Astrocyte (in vitro differentiated cells and primary cell): ENCODE measurements at regions not wholly inside any gene's neighbourhood (a gene's known extent, or its start where the extent isn't known, plus 50 kb on each side); places are given as distances from the start of the nearest gene placed in this dataset.
A peak's percentile ranks its signal among the peaks of the same experiment; 100 is the strongest.

Experiments
- DNase-seq: peaks from one replicate; pipeline ENCODE4 v3.0.0-alpha.2; 2010; ENCODE audit warnings: low read depth
- FAIRE-seq: peaks from 2 replicates; lab custom pipeline; 2011; peaks lifted over from hg19 to GRCh38; lab: Jason Lieb, UNC
- H2AFZ ChIP-seq: 2 replicates; pipeline ENCODE4 v1.6.0; 2012; ENCODE audit warnings: low read depth, low read length, inconsistent platforms
- H3K27ac ChIP-seq: 2 replicates; pipeline ENCODE4 v1.5.1; 2011; ENCODE audit warnings: low read depth, low read length, inconsistent platforms
- H3K27me3 ChIP-seq: 2 replicates; pipeline ENCODE4 v1.6.0; 2011; ENCODE audit warnings: low read length, inconsistent platforms; ENCODE audit not compliant: insufficient read depth
- H3K36me3 ChIP-seq: 2 replicates; pipeline ENCODE4 v1.5.1; 2011; ENCODE audit warnings: low read length, inconsistent platforms; ENCODE audit not compliant: insufficient read depth
- H3K4me1 ChIP-seq: 2 replicates; pipeline ENCODE4 v1.5.1; 2011; ENCODE audit warnings: low read length, inconsistent platforms; ENCODE audit not compliant: insufficient read depth
- H3K4me2 ChIP-seq: 2 replicates; pipeline ENCODE4 v1.6.0; 2012; ENCODE audit warnings: low read length, inconsistent platforms
- H3K4me3 ChIP-seq: 2 replicates; pipeline ENCODE4 v1.5.1; 2011; ENCODE audit warnings: low read depth, mild to moderate bottlenecking, low read length, inconsistent platforms; ENCODE audit not compliant: insufficient read depth
- H3K79me2 ChIP-seq: 2 replicates; pipeline ENCODE4 v1.6.0; 2012; ENCODE audit warnings: mild to moderate bottlenecking, low read length, inconsistent platforms; ENCODE audit not compliant: insufficient read depth
- H3K9ac ChIP-seq: 2 replicates; pipeline ENCODE4 v1.6.0; 2012; ENCODE audit warnings: mild to moderate bottlenecking, low read length, inconsistent platforms
- H3K9me3 ChIP-seq: 2 replicates; pipeline ENCODE4 v1.5.1; 2012; ENCODE audit warnings: low read depth, mild to moderate bottlenecking, low read length, inconsistent platforms; ENCODE audit not compliant: insufficient read depth
- H4K20me1 ChIP-seq: 2 replicates; pipeline ENCODE4 v1.6.0; 2012; ENCODE audit warnings: low read length, inconsistent platforms; ENCODE audit not compliant: insufficient read depth
- H3K27ac Mint-ChIP-seq: one replicate; pipeline ENCODE4 v1.8.0; 2021; ENCODE audit warnings: mild to moderate bottlenecking, mixed read lengths; ENCODE audit not compliant: unreplicated experiment
- H3K27me3 Mint-ChIP-seq: one replicate; pipeline ENCODE4 v1.8.0; 2021; ENCODE audit warnings: low read depth, mixed read lengths; ENCODE audit not compliant: unreplicated experiment
- H3K36me3 Mint-ChIP-seq: one replicate; pipeline ENCODE4 v1.8.0; 2021; ENCODE audit warnings: low read depth, mixed read lengths; ENCODE audit not compliant: unreplicated experiment
- H3K4me1 Mint-ChIP-seq: one replicate; pipeline ENCODE4 v1.8.0; 2021; ENCODE audit warnings: low read depth, mixed read lengths; ENCODE audit not compliant: unreplicated experiment
- H3K4me3 Mint-ChIP-seq: one replicate; pipeline ENCODE4 v1.8.0; 2021; ENCODE audit warnings: mild to moderate bottlenecking, moderate library complexity, mixed read lengths; ENCODE audit not compliant: unreplicated experiment
- H3K9me3 Mint-ChIP-seq: one replicate; pipeline ENCODE4 v1.8.0; 2021; ENCODE audit warnings: mild to moderate bottlenecking, mixed read lengths; ENCODE audit not compliant: unreplicated experiment
- EZH2 ChIP-seq: IDR thresholded peaks from 2 replicates; pipeline ENCODE4 v1.6.1; 2012; ENCODE audit warnings: mild to moderate bottlenecking, low read length, inconsistent platforms; ENCODE audit not compliant: insufficient read depth
- TF ChIP-seq, protein P1 (sequence below): IDR thresholded peaks from 2 replicates; pipeline ENCODE4 v1.5.1; 2011; ENCODE audit warnings: low read depth, mild to moderate bottlenecking, inconsistent platforms, low read length, moderate library complexity; ENCODE audit not compliant: insufficient read depth

DNA sequence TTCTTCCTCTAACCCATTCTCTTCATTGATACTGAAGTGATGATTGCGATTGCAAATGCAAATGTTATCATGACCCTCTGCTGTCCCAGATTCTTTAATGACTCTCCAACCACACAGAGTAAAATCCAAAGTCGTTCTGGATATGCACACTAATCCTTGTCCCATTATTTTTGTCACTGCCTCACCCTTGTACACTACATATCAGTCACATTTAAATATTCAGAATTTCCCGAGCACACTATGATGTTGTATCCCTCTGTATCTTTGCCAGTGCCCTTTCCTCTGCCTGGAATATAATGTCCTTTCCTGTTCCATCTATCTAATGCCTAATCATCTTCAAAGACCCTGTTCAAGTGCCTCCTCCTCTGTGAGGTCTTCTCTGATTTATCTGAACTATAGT, 55.4 kb upstream of the MMP13 start:
- Histone ChIP-seq H4K20me1 (no peaks in the 10 kb centered on the region), H3K4me1 (no peaks in the 10 kb centered on the region), H3K36me3 (no peaks in the 10 kb centered on the region), H2AFZ (no peak overlapping the region), H3K27me3 (no peaks in the 10 kb centered on the region), H3K27ac (no peak overlapping the region), H3K4me3 (no peak overlapping the region), H3K4me2 (no peak overlapping the region), H3K79me2 (no peaks in the 10 kb centered on the region), H3K9me3 (no peaks in the 10 kb centered on the region), H3K9ac (no peak overlapping the region)
- no peak for FAIRE-seq
- no peaks in the 10 kb centered on the region for H3K36me3 Mint-ChIP-seq
- H3K4me1 Mint-ChIP-seq = peaks cover 2% of the 10 kb centered on the region
- no peak overlapping the region for H3K27ac Mint-ChIP-seq
- no peak for DNase-seq
- peaks cover 12% of the 10 kb centered on the region for H3K9me3 Mint-ChIP-seq
- TF ChIP-seq, protein P1, sequence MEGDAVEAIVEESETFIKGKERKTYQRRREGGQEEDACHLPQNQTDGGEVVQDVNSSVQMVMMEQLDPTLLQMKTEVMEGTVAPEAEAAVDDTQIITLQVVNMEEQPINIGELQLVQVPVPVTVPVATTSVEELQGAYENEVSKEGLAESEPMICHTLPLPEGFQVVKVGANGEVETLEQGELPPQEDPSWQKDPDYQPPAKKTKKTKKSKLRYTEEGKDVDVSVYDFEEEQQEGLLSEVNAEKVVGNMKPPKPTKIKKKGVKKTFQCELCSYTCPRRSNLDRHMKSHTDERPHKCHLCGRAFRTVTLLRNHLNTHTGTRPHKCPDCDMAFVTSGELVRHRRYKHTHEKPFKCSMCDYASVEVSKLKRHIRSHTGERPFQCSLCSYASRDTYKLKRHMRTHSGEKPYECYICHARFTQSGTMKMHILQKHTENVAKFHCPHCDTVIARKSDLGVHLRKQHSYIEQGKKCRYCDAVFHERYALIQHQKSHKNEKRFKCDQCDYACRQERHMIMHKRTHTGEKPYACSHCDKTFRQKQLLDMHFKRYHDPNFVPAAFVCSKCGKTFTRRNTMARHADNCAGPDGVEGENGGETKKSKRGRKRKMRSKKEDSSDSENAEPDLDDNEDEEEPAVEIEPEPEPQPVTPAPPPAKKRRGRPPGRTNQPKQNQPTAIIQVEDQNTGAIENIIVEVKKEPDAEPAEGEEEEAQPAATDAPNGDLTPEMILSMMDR = no peak
- TF ChIP-seq EZH2 = no peak
- no peaks in the 10 kb centered on the region for H3K27me3 Mint-ChIP-seq
- no peak overlapping the region for H3K4me3 Mint-ChIP-seq

DNA sequence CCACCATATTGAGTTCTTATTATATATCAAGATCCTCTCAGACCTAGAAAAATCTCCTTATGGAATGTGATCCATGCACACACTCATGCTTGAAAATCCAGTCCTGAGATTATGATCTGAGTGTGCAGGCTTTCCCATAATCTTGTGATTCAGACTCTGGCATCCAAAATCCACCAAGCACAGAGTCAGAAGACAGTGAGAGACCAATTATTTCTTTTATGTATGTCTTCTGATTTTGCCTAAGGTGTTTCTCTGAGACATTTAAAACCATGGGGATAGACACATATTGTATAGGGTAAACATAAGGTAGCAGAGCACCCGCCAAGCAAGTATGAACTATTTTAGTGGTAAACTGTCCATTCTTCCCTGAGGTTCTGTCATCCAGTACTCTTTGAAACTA, 52.0 kb upstream of the MMP13 start:
- no peaks in the 10 kb centered on the region for H4K20me1 ChIP-seq
- H3K4me1 Mint-ChIP-seq = peaks cover 2% of the 10 kb centered on the region
- H3K4me2 ChIP-seq = no peak overlapping the region

More for the DNA sequence above, 52.0 kb upstream of the MMP13 start:
- no peak overlapping the region for H3K4me3 ChIP-seq
- peak; percentile 59 for DNase-seq
- no peak overlapping the region for H3K4me3 Mint-ChIP-seq
- no peak overlapping the region for H3K9ac ChIP-seq
- H3K9me3 ChIP-seq = no peaks in the 10 kb centered on the region
- no peak overlapping the region for H3K27ac Mint-ChIP-seq
- H3K27ac ChIP-seq = no peak overlapping the region
- no peaks in the 10 kb centered on the region for H3K27me3 ChIP-seq
- FAIRE-seq = peak; percentile 83
- no peaks in the 10 kb centered on the region for H3K36me3 Mint-ChIP-seq
- no peaks in the 10 kb centered on the region for H3K4me1 ChIP-seq
- H3K27me3 Mint-ChIP-seq = no peaks in the 10 kb centered on the region
- H2AFZ ChIP-seq = no peak overlapping the region
- peaks cover 12% of the 10 kb centered on the region for H3K9me3 Mint-ChIP-seq
- no peaks in the 10 kb centered on the region for H3K36me3 ChIP-seq
- H3K79me2 ChIP-seq = no peaks in the 10 kb centered on the region
- TF ChIP-seq EZH2 = no peak
- TF ChIP-seq, protein P1 = no peak
